Stimulated activated CD8-positive, alpha-beta memory T cell treated with anti-CD3 and anti-CD28 coated beads, Interleukin-7, amount 100 ng/mL, for 24 hours (primary cell): ENCODE measurements at regions not wholly inside any gene's neighbourhood (a gene's known extent, or its start where the extent isn't known, plus 50 kb on each side); places are given as distances from the start of the nearest gene placed in this dataset.
"Not testable (repeated sequence)": the region's sequence is repeated elsewhere in the genome, so short reads cannot be mapped to it uniquely, and the experiment has no call there.

Source experiments
- DNase-seq: peaks from one replicate; pipeline ENCODE4 v3.0.0-alpha.2; 2020; ENCODE audit warnings: low read depth

- DNase-seq = no peak
Observed at GRCh38 chr12:46087916-46088439, 97.6 kb upstream of the SCAF11 start.

DNA sequence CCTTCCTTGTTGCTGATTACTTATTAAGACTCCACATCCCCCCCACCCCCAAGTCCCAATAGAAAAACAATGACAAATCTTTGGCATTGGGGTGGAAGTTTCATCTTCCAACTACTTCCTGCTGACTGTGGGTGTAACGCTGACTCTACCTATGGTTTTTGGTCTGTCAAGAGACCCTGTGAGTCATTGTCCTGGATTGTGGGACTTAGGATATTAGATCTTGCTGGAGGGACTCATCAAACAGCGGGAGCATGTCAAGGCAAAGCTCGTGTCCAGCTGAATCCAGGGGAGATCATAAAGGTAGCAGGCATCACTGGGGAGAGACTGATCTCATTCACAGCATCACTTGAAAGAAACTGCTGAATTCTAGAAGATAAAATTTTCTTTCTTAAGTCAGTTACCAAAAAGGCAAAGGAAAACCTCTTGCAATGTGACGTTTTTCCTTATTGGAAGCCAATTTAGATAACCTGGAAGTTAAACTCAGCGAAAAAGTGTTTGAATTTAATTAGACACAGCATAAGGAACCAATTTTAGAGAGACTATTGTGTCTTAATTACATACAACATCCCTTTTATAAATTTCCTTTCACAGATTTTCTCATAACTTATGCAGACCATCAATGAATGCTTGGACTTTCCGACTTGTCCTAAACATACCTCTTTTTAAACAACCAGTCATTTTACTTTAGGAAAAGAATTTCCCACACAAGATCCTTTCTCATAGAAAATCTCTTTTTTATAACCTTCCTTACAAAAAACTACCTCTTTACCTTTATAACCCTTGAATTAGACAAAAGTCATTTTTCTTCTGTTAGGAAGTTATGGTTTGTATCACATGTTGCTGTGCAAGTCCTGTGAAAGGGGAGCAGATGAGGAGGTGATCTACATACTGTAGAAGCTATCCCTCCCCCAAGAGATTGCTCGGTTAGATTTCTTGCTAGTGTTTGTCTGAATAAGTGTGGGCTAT is 94.6 kb upstream of the SCAF11 start:
- no peak for DNase-seq

DNA sequence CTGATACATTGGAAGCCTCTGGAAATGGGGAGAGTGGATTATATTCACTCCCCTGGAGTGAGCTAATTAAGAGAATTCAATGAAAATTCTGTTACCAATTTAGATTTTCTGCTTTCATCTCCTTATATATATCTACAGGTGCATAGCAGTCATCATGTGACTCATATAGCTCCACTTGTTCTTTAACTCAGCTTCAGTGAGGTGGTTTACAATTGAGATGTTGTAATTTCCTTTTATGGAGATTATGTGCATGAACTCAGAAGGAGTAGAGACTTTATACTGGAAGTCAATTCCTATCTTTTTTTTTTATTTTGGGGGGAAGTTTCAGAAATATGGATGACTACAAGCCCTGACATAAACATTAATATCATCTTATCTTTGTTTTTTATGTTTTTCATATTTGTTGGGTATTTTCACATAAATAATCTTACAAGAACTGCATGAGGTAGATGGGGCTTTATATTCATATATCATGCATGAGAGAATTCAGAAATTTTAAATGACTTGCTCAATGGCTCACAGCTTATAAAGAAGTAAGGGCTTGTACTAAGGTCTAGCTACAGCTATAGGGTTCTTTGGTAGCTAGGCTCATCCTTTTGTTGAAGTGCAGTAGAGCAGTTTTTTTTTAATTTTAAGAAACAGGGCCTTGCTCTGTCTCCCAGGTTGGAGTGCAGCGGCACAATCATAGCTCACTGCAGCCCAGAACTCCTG is 92.3 kb upstream of the SCAF11 start:
- DNase-seq = no peak

- DNase-seq = no peak
Observed at GRCh38 chr12:46073321-46073720, 82.9 kb upstream of the SCAF11 start.

DNA sequence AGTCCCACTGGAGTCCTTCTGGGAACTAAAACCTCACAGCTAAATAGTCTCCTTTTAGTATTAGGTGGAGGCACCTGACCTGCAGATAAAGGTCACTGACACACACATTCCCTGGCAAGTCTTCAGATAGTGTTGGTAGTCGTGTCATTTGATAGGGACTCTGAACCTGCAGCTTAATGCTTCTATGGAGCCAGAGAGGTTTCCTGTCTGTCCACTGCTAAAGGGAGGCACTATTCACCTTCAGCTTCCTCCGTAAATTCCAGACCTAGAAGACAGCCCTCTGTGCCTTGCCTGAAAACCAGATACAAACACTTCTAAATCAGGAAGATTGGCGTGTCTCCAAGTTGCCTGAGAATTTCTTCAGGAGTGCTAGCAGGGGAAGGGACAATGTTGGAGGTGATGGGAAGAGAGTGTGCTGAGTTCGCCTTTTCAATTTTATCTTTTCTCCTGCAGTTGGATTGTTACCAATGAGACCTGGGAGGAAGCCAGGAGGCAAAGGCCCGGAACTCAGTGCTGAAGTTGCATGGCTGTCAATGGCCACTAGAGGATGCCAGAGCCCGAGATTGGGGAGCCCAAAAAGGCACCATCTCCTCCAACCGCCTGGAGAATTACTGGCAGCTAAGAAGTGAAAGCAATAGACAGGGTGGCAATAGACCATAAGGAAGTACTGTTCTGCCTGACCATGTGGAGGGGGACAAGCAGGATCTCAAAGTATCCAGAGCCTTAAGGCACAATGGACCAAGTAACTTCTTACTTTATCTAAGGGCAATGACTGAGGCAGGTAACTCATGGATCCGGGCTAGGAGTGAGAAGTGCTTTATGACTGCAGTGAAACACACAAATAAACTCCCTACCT is 81.6 kb upstream of the SCAF11 start:
- DNase-seq = peak; percentile 19

GRCh38 chr12:46071335-46071734 is 81.0 kb upstream of the SCAF11 start:
- no peak for DNase-seq

- no peak for DNase-seq
Observed at GRCh38 chr12:46067094-46067493, 76.7 kb upstream of the SCAF11 start.

DNA sequence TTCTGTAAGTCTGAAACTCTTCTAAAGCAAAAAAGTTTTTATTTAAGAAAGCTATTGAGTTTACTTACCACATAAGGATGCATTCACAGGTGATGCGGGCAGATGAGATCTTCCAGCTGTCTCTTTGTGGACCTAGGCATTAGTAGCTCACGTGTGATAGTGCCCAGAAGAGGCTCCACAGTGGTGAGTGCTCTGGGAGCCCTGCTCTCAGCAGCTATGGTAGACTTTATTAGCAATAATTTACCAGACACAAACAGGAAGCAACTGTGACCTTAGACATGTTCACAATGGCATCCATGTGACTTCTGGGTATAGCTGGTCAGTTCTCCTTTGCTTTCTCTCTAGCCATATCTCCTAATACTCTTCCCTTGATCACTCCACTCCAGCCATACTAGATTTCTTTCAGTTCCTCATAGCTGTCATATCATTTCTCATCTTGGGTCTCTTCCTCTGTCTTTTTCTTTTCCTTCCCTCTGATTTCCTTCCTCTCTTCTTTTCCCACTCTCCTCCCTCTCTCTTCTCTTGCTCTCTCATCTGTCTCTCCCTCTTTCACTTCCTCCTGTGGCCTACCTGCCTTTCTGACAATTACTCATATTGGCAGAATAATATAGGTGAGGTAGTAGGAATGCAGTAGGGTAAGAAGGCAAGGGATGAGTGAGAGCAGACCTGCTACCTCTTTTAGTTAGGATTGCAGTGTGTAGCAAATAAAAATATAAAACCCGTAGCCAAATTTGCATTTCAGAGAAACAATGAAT is 75.2 kb upstream of the SCAF11 start:
- DNase-seq = no peak

DNA sequence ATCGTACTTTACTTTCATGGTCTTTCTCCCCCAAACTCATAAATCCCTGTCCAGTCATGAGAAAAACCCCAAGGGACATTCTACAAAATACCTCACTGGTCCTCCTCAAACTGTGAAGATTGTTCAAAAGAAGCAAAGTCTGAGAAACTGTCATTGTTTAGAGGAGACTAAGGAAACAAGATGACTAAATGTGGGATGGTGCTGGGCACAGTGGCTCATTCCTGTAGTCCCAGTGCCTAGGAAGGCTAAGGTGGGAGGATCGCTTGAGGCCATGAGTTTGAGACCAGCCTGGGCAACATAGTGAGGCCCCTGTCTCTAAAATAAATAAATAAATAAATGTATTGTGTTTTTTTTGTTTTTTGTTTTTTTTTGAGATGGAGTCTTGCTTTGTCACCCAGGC is 74.2 kb upstream of the SCAF11 start:
- DNase-seq = no peak

- not testable (repeated sequence) for DNase-seq
Observed at GRCh38 chr12:46058697-46059096, 68.3 kb upstream of the SCAF11 start.

- DNase-seq = no peak
Observed at GRCh38 chr12:46050805-46051204, 60.4 kb upstream of the SCAF11 start.

GRCh38 chr12:46049665-46050064 is 59.3 kb upstream of the SCAF11 start:
- DNase-seq = no peak

DNA sequence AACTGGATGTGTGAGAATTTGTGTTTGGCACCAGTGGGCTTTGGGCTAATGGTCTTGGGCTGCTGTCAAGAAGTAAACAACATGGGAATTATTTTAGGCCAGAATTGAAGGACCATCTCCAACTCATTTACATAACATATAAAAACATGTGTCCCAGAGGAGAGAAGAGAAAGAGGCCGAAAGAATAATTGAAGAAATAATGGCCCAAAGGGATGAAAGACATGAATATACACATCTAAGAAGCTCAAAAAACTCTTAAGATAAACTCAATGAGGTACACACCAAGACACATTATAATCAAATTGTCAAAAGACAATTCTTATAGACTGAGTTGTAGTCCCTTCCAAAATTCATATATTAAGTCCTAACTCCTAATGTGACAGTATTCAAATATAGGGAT is 56.1 kb upstream of the SCAF11 start:
- DNase-seq = no peak

DNA sequence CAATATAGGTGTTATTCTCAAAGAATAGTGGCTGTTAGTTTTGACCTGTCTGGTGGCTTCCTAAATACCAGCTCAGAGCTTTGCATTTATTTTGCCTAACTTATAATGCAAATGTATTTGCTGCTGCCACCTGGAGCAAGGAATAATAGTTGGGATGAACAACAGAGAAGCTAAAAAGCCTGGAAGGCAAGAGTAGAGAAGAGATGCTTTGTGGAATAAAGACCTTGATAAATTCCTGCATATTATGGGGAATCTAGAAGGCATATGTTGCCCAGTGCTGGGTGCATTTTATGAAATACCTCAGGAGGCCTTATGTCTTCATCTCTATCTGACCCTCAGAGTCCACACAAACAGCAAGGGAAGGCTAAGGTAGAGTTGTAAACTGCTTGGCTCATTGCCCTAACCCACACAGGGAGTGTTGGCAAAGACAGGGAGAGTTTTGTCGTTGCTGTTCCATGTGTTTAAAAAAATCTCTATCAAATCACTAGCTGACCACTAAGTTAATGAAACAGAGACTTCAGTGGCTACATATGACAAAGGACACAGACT is 53.7 kb upstream of the SCAF11 start:
- no peak for DNase-seq
